Lower lobe of right lung (tissue), 2 donors: ENCODE measurements at regions not wholly inside any gene's neighbourhood (a gene's known extent, or its start where the extent isn't known, plus 50 kb on each side); places are given as distances from the start of the nearest gene placed in this dataset.
"Not testable (repeated sequence)": the region's sequence is repeated elsewhere in the genome, so short reads cannot be mapped to it uniquely, and the experiment has no call there.

Experiments
- ATAC-seq, 2 donors: fragments of 200-7000 bp; cut with Tn5 transposase; one replicate each; pipeline ENCODE4 v1.9.1; 2020 to 2022; ENCODE audit warnings: mild to moderate bottlenecking in 2 of 2, moderate library complexity in 2 of 2
- DNase-seq: peaks from one replicate; pipeline ENCODE4 v3.0.0-alpha.2; 2020
- H3K27ac ChIP-seq: fragments of 200-600 bp; one replicate; pipeline ENCODE4 v1.8.0; 2022
- H3K27me3 ChIP-seq: fragments of 200-600 bp; one replicate; pipeline ENCODE4 v1.8.0; 2022; ENCODE audit warnings: low read depth
- H3K36me3 ChIP-seq: fragments of 200-600 bp; one replicate; pipeline ENCODE4 v1.8.0; 2022; ENCODE audit warnings: mild to moderate bottlenecking
- H3K4me1 ChIP-seq: fragments of 200-600 bp; one replicate; pipeline ENCODE4 v1.8.0; 2022
- H3K4me3 ChIP-seq: fragments of 200-600 bp; one replicate; pipeline ENCODE4 v1.8.0; 2022; ENCODE audit warnings: mild to moderate bottlenecking
- H3K9me3 ChIP-seq: fragments of 200-600 bp; one replicate; pipeline ENCODE4 v1.8.0; 2022
- intact Hi-C: fragments of 100-400 bp; cut with DNase I; formaldehyde crosslinking; loops from one replicate; pipeline ENCODE4 v1.11.0; 2022
- TF ChIP-seq, protein P1 (sequence below): fragments of 200-600 bp; IDR thresholded peaks from one replicate; pipeline ENCODE4 v1.8.0; 2022; ENCODE audit warnings: antibody characterized with exemption, mild to moderate bottlenecking
- donor health status: DM: no; HTN: yes; CAD: no; lungs with severe emphysema.

DNA sequence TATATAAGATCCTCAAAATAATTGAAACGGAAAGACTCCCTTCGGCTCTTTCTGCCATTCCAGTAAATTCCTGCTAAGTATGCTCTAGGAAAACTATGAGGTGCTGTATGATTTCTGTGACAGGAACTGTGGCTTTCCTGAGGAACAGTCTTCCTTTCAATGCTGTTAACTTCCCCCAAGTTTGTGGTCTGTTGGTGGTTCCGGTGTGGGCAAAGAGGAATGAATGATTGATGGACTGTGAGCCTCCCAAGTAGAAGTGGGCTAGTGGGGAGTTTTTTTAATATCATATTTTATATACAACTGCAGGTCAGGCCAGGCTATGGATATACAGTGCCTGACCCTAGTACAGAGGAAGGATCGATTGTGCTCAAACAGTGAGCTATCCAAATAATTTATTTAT lies 560.7 kb upstream of the RBFOX1 start:
- TF ChIP-seq, protein P1, sequence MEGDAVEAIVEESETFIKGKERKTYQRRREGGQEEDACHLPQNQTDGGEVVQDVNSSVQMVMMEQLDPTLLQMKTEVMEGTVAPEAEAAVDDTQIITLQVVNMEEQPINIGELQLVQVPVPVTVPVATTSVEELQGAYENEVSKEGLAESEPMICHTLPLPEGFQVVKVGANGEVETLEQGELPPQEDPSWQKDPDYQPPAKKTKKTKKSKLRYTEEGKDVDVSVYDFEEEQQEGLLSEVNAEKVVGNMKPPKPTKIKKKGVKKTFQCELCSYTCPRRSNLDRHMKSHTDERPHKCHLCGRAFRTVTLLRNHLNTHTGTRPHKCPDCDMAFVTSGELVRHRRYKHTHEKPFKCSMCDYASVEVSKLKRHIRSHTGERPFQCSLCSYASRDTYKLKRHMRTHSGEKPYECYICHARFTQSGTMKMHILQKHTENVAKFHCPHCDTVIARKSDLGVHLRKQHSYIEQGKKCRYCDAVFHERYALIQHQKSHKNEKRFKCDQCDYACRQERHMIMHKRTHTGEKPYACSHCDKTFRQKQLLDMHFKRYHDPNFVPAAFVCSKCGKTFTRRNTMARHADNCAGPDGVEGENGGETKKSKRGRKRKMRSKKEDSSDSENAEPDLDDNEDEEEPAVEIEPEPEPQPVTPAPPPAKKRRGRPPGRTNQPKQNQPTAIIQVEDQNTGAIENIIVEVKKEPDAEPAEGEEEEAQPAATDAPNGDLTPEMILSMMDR = no peak
- H3K9me3 ChIP-seq = no peaks in the 10 kb centered on the region
- ATAC-seq (no peak), DNase-seq (no peak)
- intact Hi-C loops = no loop called here
- no peaks in the 10 kb centered on the region for H3K4me1 ChIP-seq
- no peak overlapping the region for H3K27ac ChIP-seq
- H3K27me3 ChIP-seq = no peaks in the 10 kb centered on the region
- H3K36me3 ChIP-seq = no peaks in the 10 kb centered on the region
- H3K4me3 ChIP-seq = no peak overlapping the region

DNA sequence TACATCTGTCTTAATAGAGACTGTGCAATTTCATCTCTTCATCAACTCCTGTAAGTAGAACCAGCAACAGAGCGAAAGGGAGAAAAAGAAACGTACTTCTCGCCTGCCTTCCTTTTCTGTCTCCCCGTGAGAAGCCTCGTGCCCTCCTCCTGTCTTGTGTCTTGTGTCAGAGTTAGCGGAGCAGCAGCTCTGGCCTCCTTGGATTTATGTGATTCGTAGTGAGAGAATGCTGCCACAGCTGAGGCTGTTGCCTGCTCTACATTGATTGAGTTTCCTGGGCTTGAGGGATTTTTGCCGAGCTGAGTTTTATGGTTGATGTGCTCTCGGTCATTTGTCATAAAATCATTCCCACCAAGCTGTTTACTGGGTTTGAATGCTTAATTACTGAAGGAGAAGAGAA lies 579.1 kb upstream of the RBFOX1 start:
- Histone ChIP-seq H3K4me3 (no peak overlapping the region), H3K27me3 (no peaks in the 10 kb centered on the region), H3K36me3 (no peaks in the 10 kb centered on the region), H3K27ac (no peak overlapping the region), H3K9me3 (no peaks in the 10 kb centered on the region), H3K4me1 (no peaks in the 10 kb centered on the region)
- TF ChIP-seq, protein P1 = no peak
- DNase-seq = no peak
- intact Hi-C loops = no loop called here
- no peak for ATAC-seq

DNA sequence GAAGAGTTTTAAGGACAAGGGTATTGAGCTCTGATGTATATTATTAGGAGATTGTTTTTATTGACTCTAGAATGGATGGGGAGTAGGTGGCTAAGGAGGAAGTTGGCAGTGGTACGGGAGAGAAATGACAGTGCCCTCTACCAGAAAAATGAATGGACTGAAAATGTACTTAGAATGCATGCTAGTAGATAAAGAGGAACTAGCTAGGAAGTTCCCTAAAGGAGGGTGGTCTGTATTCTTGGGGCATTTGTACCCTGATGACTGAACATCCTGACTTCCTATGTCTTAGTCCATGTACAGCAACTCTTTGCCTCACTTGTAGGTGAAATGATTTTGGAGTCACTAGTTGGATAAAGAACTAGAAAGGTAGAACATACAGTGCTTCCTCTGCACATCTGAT lies 581.5 kb upstream of the RBFOX1 start:
- Histone ChIP-seq H3K36me3 (no peaks in the 10 kb centered on the region), H3K4me3 (no peak overlapping the region), H3K27me3 (no peaks in the 10 kb centered on the region), H3K4me1 (no peaks in the 10 kb centered on the region), H3K9me3 (no peaks in the 10 kb centered on the region), H3K27ac (no peak overlapping the region)
- intact Hi-C loops = no loop called here
- DNase-seq = no peak
- no peak for ATAC-seq
- TF ChIP-seq, protein P1 = no peak

DNA sequence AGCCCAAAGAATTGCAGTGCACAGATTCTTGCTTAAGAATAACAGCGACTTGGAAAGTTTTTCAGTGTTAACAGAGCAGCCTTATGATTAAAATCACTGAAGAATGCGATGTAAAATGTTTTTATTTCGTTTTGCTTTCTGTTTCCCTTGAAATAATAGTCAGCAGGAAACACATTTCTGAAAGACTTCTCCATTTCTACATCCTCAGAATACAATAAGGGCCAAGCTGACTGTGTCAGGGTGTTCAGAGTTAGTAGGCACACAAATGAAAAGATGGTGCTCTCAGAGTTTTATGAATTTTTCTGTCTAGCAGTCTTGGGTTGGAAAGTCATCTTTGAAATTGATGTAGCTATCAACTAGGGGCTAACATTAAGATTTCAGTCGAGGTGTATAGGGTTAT lies 582.9 kb upstream of the RBFOX1 start:
- ATAC-seq = no peak
- no peak overlapping the region for H3K27ac ChIP-seq
- H3K9me3 ChIP-seq = no peaks in the 10 kb centered on the region
- no peaks in the 10 kb centered on the region for H3K4me1 ChIP-seq
- H3K36me3 ChIP-seq = no peaks in the 10 kb centered on the region
- DNase-seq = no peak
- intact Hi-C loops = no loop called here
- TF ChIP-seq, protein P1 = no peak
- no peaks in the 10 kb centered on the region for H3K27me3 ChIP-seq
- no peak overlapping the region for H3K4me3 ChIP-seq

DNA sequence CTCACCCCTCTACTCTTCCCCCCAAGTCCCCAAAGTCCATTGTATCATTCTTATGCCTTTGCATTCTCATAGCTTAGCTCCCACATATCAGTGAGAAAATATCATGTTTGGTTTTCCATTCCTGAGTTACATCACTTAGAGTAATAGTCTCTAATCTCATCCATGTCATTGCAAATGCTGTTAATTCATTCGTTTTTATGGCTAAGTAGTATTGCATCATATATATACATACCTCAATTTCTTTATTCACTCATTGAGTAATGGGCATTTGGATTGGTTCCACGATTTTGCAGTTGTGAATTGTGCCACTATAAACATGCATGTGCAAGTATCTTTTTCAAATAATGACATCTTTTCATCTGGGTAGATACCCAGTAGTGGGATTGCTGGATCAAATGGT lies 596.3 kb upstream of the RBFOX1 start:
- intact Hi-C loops, H3K27ac ChIP-seq, ATAC-seq, H3K4me1 ChIP-seq, H3K27me3 ChIP-seq, DNase-seq, H3K4me3 ChIP-seq, H3K9me3 ChIP-seq, H3K36me3 ChIP-seq: not testable (repeated sequence)

DNA sequence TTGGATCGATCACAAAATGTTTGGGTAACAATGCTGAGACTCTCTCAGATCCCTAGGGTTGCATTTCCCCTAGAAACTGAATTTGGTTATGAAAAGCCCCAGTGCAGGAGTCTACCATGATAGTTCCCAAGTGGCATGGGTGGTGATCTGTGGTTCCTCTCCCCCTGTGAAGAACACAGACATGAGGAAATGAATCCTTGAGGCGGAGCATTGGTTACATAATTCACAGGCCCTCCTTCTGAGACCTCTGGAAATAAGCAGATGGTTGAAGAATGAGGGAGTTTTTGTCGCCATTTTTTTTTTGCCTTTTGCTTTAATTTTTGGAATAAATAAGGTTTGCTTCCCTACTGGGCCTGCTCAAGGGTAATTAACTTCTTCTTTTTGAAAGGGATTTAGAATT lies 597.0 kb upstream of the RBFOX1 start:
- no peak for ATAC-seq
- intact Hi-C loops = no loop called here
- no peak overlapping the region for H3K4me3 ChIP-seq

More for the DNA sequence above, 597.0 kb upstream of the RBFOX1 start:
- TF ChIP-seq, protein P1 = no peak
- no peaks in the 10 kb centered on the region for H3K9me3 ChIP-seq
- H3K27ac ChIP-seq = no peak overlapping the region
- no peaks in the 10 kb centered on the region for H3K4me1 ChIP-seq
- H3K36me3 ChIP-seq = no peaks in the 10 kb centered on the region
- no peak for DNase-seq
- H3K27me3 ChIP-seq = no peaks in the 10 kb centered on the region
